ENCODE measurements at regions not wholly inside any gene's neighbourhood (a gene's known extent, or its start where the extent isn't known, plus 50 kb on each side); places are given as distances from the start of the nearest gene placed in this dataset.
"Not testable (repeated sequence)": the region's sequence is repeated elsewhere in the genome, so short reads cannot be mapped to it uniquely, and the experiment has no call there.

- H3K9me3 Mint-ChIP-seq, result no peaks in the 10 kb centered on the region
- ATAC-seq (replicated peaks), result no peak
- no peak overlapping the region for H3K4me3 Mint-ChIP-seq
- H3K27ac Mint-ChIP-seq, result no peak overlapping the region
- peaks cover 65 to 75% of the 10 kb centered on the region in 2 donors for H3K27me3 Mint-ChIP-seq
- no peaks in the 10 kb centered on the region for H3K4me1 Mint-ChIP-seq (ENCODE audit: low read depth in 2 of 2)
- no peak for DNase-seq
- H3K36me3 Mint-ChIP-seq (ENCODE audit: insufficient read depth), result no peaks in the 10 kb centered on the region
Measured at GRCh38 chr12:107857191-107857590, 82.7 kb downstream of the ASCL4 start.

- Mint-ChIP-seq H3K9me3 (no peaks in the 10 kb centered on the region), H3K36me3 (ENCODE audit: insufficient read depth) (no peaks in the 10 kb centered on the region), H3K4me1 (ENCODE audit: low read depth in 2 of 2) (peaks cover 0 to 1% of the 10 kb centered on the region in 2 donors), H3K27me3 (peaks cover 71 to 89% of the 10 kb centered on the region in 2 donors), H3K4me3 (no peak overlapping the region), H3K27ac (no peak overlapping the region)
- ATAC-seq (replicated peaks) (no peak), DNase-seq (no peak)
Measured at GRCh38 chr12:107859367-107859766, 84.9 kb downstream of the ASCL4 start.

GRCh38 chr12:107864235-107864634 lies 89.7 kb downstream of the ASCL4 start:
- H3K4me3 Mint-ChIP-seq, result no peak overlapping the region
- H3K9me3 Mint-ChIP-seq, result no peaks in the 10 kb centered on the region
- ATAC-seq (replicated peaks), result no peak
- peaks cover 71 to 73% of the 10 kb centered on the region in 2 donors for H3K27me3 Mint-ChIP-seq
- H3K4me1 Mint-ChIP-seq (ENCODE audit: low read depth in 2 of 2), result peaks cover 0 to 1% of the 10 kb centered on the region in 2 donors
- H3K27ac Mint-ChIP-seq, result no peak overlapping the region
- DNase-seq, result no peak
- H3K36me3 Mint-ChIP-seq (ENCODE audit: insufficient read depth), result no peaks in the 10 kb centered on the region

- H3K4me1 Mint-ChIP-seq (ENCODE audit: low read depth in 2 of 2); ATAC-seq (replicated peaks); H3K9me3 Mint-ChIP-seq; H3K27ac Mint-ChIP-seq; H3K36me3 Mint-ChIP-seq (ENCODE audit: insufficient read depth); DNase-seq; H3K4me3 Mint-ChIP-seq: not testable (repeated sequence)
- peaks cover 72 to 73% of the 10 kb centered on the region in 2 donors for H3K27me3 Mint-ChIP-seq
Measured at GRCh38 chr12:107864727-107865126, 90.2 kb downstream of the ASCL4 start.

GRCh38 chr12:107873223-107873622 lies 98.7 kb downstream of the ASCL4 start:
- ATAC-seq (replicated peaks) (no peak), DNase-seq (no peak)
- Mint-ChIP-seq H3K27me3 (peaks cover 53 to 56% of the 10 kb centered on the region in 2 donors), H3K27ac (no peak overlapping the region), H3K36me3 (ENCODE audit: insufficient read depth) (no peaks in the 10 kb centered on the region), H3K4me1 (ENCODE audit: low read depth in 2 of 2) (no peaks in the 10 kb centered on the region), H3K9me3 (no peaks in the 10 kb centered on the region), H3K4me3 (no peak overlapping the region)

GRCh38 chr12:107875786-107876185 lies 101.3 kb downstream of the ASCL4 start:
- Mint-ChIP-seq H3K27ac (no peak overlapping the region), H3K4me1 (ENCODE audit: low read depth in 2 of 2) (no peaks in the 10 kb centered on the region), H3K9me3 (no peaks in the 10 kb centered on the region), H3K36me3 (ENCODE audit: insufficient read depth) (no peaks in the 10 kb centered on the region), H3K27me3 (peaks cover 54 to 55% of the 10 kb centered on the region in 2 donors), H3K4me3 (no peak overlapping the region)
- DNase-seq (no peak), ATAC-seq (replicated peaks) (no peak)

- peak; percentile 43 for ATAC-seq (replicated peaks)
- H3K27me3 Mint-ChIP-seq, result peaks cover 44 to 66% of the 10 kb centered on the region in 2 donors
- H3K4me3 Mint-ChIP-seq, result no peak overlapping the region
- H3K9me3 Mint-ChIP-seq, result no peaks in the 10 kb centered on the region
- H3K36me3 Mint-ChIP-seq (ENCODE audit: insufficient read depth), result no peaks in the 10 kb centered on the region
- H3K27ac Mint-ChIP-seq, result peak overlapping the region in 1 of 2 donors; percentile 16
- peaks cover 2 to 9% of the 10 kb centered on the region in 2 donors for H3K4me1 Mint-ChIP-seq (ENCODE audit: low read depth in 2 of 2)
- peak; percentile 9 to 19 (median 14) for DNase-seq
Measured at GRCh38 chr12:107884769-107885694, 110.5 kb downstream of the ASCL4 start.

- H3K4me3 Mint-ChIP-seq, result no peak overlapping the region
- no peak for ATAC-seq (replicated peaks)
- H3K9me3 Mint-ChIP-seq, result no peaks in the 10 kb centered on the region
Measured at GRCh38 chr12:107888789-107889188, 114.3 kb downstream of the ASCL4 start.

GRCh38 chr12:107891967-107892366 lies 117.5 kb downstream of the ASCL4 start:
- H3K4me1 Mint-ChIP-seq (ENCODE audit: low read depth in 2 of 2), result no peaks in the 10 kb centered on the region
- no peak overlapping the region for H3K27ac Mint-ChIP-seq
- no peaks in the 10 kb centered on the region for H3K36me3 Mint-ChIP-seq (ENCODE audit: insufficient read depth)
- H3K9me3 Mint-ChIP-seq, result no peaks in the 10 kb centered on the region
- peaks cover 28 to 65% of the 10 kb centered on the region in 2 donors for H3K27me3 Mint-ChIP-seq
- no peak overlapping the region for H3K4me3 Mint-ChIP-seq
- DNase-seq (no peak), ATAC-seq (replicated peaks) (no peak)

More at GRCh38 chr12:107888789-107889188, 114.3 kb downstream of the ASCL4 start:
- Mint-ChIP-seq H3K36me3 (ENCODE audit: insufficient read depth) (no peaks in the 10 kb centered on the region), H3K27ac (no peak overlapping the region), H3K4me1 (ENCODE audit: low read depth in 2 of 2) (peaks cover 2 to 9% of the 10 kb centered on the region in 2 donors), H3K27me3 (peaks cover 39 to 59% of the 10 kb centered on the region in 2 donors)
- DNase-seq, result no peak

GRCh38 chr12:107894589-107894988 lies 120.1 kb downstream of the ASCL4 start:
- no peak for DNase-seq
- no peak overlapping the region for H3K4me3 Mint-ChIP-seq
- H3K9me3 Mint-ChIP-seq, result no peaks in the 10 kb centered on the region
- ATAC-seq (replicated peaks), result no peak
- H3K27ac Mint-ChIP-seq, result no peak overlapping the region
- no peaks in the 10 kb centered on the region for H3K36me3 Mint-ChIP-seq (ENCODE audit: insufficient read depth)
- peaks cover 24 to 46% of the 10 kb centered on the region in 2 donors for H3K27me3 Mint-ChIP-seq
- H3K4me1 Mint-ChIP-seq (ENCODE audit: low read depth in 2 of 2), result no peaks in the 10 kb centered on the region

- Mint-ChIP-seq H3K27me3 (peaks cover 28 to 42% of the 10 kb centered on the region in 2 donors), H3K9me3 (no peaks in the 10 kb centered on the region), H3K4me1 (ENCODE audit: low read depth in 2 of 2) (no peaks in the 10 kb centered on the region), H3K4me3 (no peak overlapping the region), H3K27ac (no peak overlapping the region), H3K36me3 (ENCODE audit: insufficient read depth) (no peaks in the 10 kb centered on the region)
- DNase-seq (no peak), ATAC-seq (replicated peaks) (no peak)
Measured at GRCh38 chr12:107895966-107896365, 121.5 kb downstream of the ASCL4 start.

- Mint-ChIP-seq H3K4me1 (ENCODE audit: low read depth in 2 of 2) (peaks cover 2 to 8% of the 10 kb centered on the region in 2 donors), H3K27me3 (peaks cover 42 to 49% of the 10 kb centered on the region in 2 donors), H3K36me3 (ENCODE audit: insufficient read depth) (no peaks in the 10 kb centered on the region), H3K4me3 (no peak overlapping the region), H3K27ac (no peak overlapping the region), H3K9me3 (no peaks in the 10 kb centered on the region)
- DNase-seq, result no peak
- ATAC-seq (replicated peaks), result no peak
Measured at GRCh38 chr12:107900588-107900987, 126.1 kb downstream of the ASCL4 start.

GRCh38 chr12:107903341-107904061 lies 129.0 kb downstream of the ASCL4 start:
- Mint-ChIP-seq H3K9me3 (no peaks in the 10 kb centered on the region), H3K36me3 (ENCODE audit: insufficient read depth) (no peaks in the 10 kb centered on the region), H3K4me1 (ENCODE audit: low read depth in 2 of 2) (peaks cover 2 to 8% of the 10 kb centered on the region in 2 donors), H3K27ac (no peak overlapping the region), H3K27me3 (peaks cover 58 to 71% of the 10 kb centered on the region in 2 donors), H3K4me3 (peak overlapping the region; percentile 47 to 54)
- no peak for ATAC-seq (replicated peaks)
- DNase-seq, result no peak
